KMS-11 (cell line): ENCODE measurements at regions not wholly inside any gene's neighbourhood (a gene's known extent, or its start where the extent isn't known, plus 50 kb on each side); places are given as distances from the start of the nearest gene placed in this dataset.

Experiments used
- H2AFZ ChIP-seq: fragments of 200-600 bp; sonication (generic); 2 replicates; pipeline ENCODE4 v1.6.1; 2016; ENCODE audit warnings: antibody characterized with exemption, mixed run types, low read depth
- H3K27ac ChIP-seq: fragments of 200-600 bp; sonication (generic); 2 replicates; pipeline ENCODE4 v1.6.1; 2016; ENCODE audit warnings: mild to moderate bottlenecking, mixed run types
- H3K27me3 ChIP-seq: fragments of 200-600 bp; sonication (generic); 2 replicates; pipeline ENCODE4 v1.6.1; 2017; ENCODE audit warnings: mild to moderate bottlenecking, low read depth, mixed run types, moderate library complexity; ENCODE audit not compliant: insufficient read depth
- H3K36me3 ChIP-seq: fragments of 200-600 bp; sonication (generic); 2 replicates; pipeline ENCODE4 v1.6.1; 2017; ENCODE audit warnings: mild to moderate bottlenecking, mixed run types; ENCODE audit not compliant: insufficient read depth
- H3K4me1 ChIP-seq: fragments of 200-600 bp; sonication (generic); 2 replicates; pipeline ENCODE4 v1.6.1; 2016; ENCODE audit warnings: mild to moderate bottlenecking, low read depth, mixed run types; ENCODE audit not compliant: poor library complexity, severe bottlenecking
- H3K4me2 ChIP-seq: fragments of 200-600 bp; sonication (generic); 2 replicates; pipeline ENCODE4 v1.7.0; 2016; ENCODE audit warnings: mild to moderate bottlenecking, mixed run types
- H3K4me3 ChIP-seq: fragments of 200-600 bp; sonication (generic); IDR thresholded peaks from 2 replicates; pipeline ENCODE4 v1.6.1; 2017; ENCODE audit warnings: low read depth, low read length, mixed read lengths; ENCODE audit not compliant: insufficient read depth
- H3K79me2 ChIP-seq: fragments of 200-600 bp; sonication (generic); 2 replicates; pipeline ENCODE4 v1.6.1; 2016; ENCODE audit warnings: low read depth, mixed run types; ENCODE audit not compliant: insufficient read depth
- H3K9ac ChIP-seq: fragments of 200-600 bp; sonication (generic); 2 replicates; pipeline ENCODE4 v1.6.1; 2016; ENCODE audit warnings: mild to moderate bottlenecking, mixed run types
- H4K20me1 ChIP-seq: fragments of 200-600 bp; sonication (generic); 2 replicates; pipeline ENCODE4 v1.6.1; 2016; ENCODE audit warnings: mild to moderate bottlenecking, mixed run types; ENCODE audit not compliant: insufficient read depth
- CTCF ChIP-seq: fragments of 200-600 bp; sonication (generic); conservative IDR thresholded peaks from 2 replicates; pipeline ENCODE4 v1.6.1; 2017; ENCODE audit warnings: low read depth, mild to moderate bottlenecking, antibody characterized with exemption, low read length, moderate library complexity, mixed read lengths

- TF ChIP-seq CTCF = no peak
- Histone ChIP-seq H3K9ac (no peak overlapping the region), H3K36me3 (no peaks in the 10 kb centered on the region), H3K27me3 (no peaks in the 10 kb centered on the region), H3K27ac (no peak overlapping the region), H3K79me2 (no peaks in the 10 kb centered on the region), H3K4me1 (no peaks in the 10 kb centered on the region), H2AFZ (no peak overlapping the region), H4K20me1 (no peaks in the 10 kb centered on the region), H3K4me2 (no peak overlapping the region), H3K4me3 (no peak overlapping the region)
Measured at GRCh38 chr1:86271046-86271445, 114.5 kb upstream of the COL24A1 start.

DNA sequence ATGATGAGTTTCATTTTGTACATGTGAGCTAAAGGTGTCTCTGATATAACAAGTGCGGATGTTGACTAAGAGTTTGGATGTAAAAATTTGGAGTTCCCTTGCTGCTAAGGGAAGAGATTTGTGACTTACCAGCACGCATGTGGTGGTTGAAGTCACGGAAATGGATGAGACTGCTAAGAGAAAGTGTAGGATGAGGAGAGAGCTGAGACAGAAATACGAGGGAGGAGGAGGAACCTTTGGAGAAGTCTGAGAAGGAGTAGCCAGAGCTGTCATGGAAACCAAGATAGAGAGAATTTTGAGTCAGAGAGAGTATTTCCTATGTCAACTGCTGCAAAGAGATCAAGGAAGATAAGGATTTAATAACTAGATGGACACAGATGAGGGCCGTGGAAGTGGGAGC lies 106.5 kb upstream of the COL24A1 start:
- H3K27me3 ChIP-seq = no peaks in the 10 kb centered on the region
- TF ChIP-seq CTCF = no peak
- H3K36me3 ChIP-seq = no peaks in the 10 kb centered on the region
- no peak overlapping the region for H3K4me2 ChIP-seq
- H3K27ac ChIP-seq = no peak overlapping the region
- no peak overlapping the region for H2AFZ ChIP-seq
- H3K4me1 ChIP-seq = no peaks in the 10 kb centered on the region
- no peak overlapping the region for H3K9ac ChIP-seq
- no peaks in the 10 kb centered on the region for H3K79me2 ChIP-seq
- H4K20me1 ChIP-seq = no peaks in the 10 kb centered on the region
- H3K4me3 ChIP-seq = no peak overlapping the region

- no peaks in the 10 kb centered on the region for H3K4me1 ChIP-seq
- H2AFZ ChIP-seq = no peak overlapping the region
- no peaks in the 10 kb centered on the region for H3K79me2 ChIP-seq
- H3K9ac ChIP-seq = no peak overlapping the region
- no peaks in the 10 kb centered on the region for H3K27me3 ChIP-seq
- H3K36me3 ChIP-seq = no peaks in the 10 kb centered on the region
- no peak overlapping the region for H3K4me2 ChIP-seq
- TF ChIP-seq CTCF = no peak
- no peaks in the 10 kb centered on the region for H4K20me1 ChIP-seq
- H3K4me3 ChIP-seq = no peak overlapping the region
- no peak overlapping the region for H3K27ac ChIP-seq
Measured at GRCh38 chr1:86260476-86260875, 103.9 kb upstream of the COL24A1 start.

GRCh38 chr1:86259390-86259789 lies 102.8 kb upstream of the COL24A1 start:
- TF ChIP-seq CTCF = no peak
- H3K36me3 ChIP-seq = no peaks in the 10 kb centered on the region
- H2AFZ ChIP-seq = no peak overlapping the region
- H3K27ac ChIP-seq = no peak overlapping the region
- no peaks in the 10 kb centered on the region for H4K20me1 ChIP-seq
- H3K9ac ChIP-seq = no peak overlapping the region
- H3K4me3 ChIP-seq = no peak overlapping the region
- no peaks in the 10 kb centered on the region for H3K27me3 ChIP-seq
- no peak overlapping the region for H3K4me2 ChIP-seq
- H3K4me1 ChIP-seq = no peaks in the 10 kb centered on the region
- no peaks in the 10 kb centered on the region for H3K79me2 ChIP-seq

DNA sequence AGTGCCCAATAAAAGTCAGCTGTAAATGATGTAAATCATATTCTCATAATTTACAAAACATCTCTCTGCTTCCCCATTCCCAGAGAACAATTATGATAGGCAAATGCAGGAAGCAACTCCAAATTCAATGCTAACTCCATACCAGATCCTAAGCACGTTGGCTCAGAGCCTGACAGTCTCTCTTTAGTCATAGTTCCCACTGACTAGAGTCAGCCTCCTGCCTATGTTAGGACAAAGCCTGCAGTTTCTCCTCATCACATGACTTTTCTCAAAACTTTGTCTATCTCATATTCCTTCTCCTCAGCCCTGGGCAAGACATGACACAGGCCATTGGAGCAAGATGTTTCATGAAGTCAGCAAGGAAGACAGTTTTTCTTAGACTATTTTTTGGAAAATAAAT lies 101.5 kb upstream of the COL24A1 start:
- Histone ChIP-seq H3K4me3 (no peak overlapping the region), H2AFZ (no peak overlapping the region), H3K79me2 (no peaks in the 10 kb centered on the region), H3K4me2 (no peak overlapping the region), H3K4me1 (no peaks in the 10 kb centered on the region), H3K9ac (no peak overlapping the region), H3K27me3 (no peaks in the 10 kb centered on the region), H4K20me1 (no peaks in the 10 kb centered on the region), H3K36me3 (no peaks in the 10 kb centered on the region), H3K27ac (no peak overlapping the region)
- TF ChIP-seq CTCF = no peak
